Loucy (cell line): ENCODE measurements at regions not wholly inside any gene's neighbourhood (a gene's known extent, or its start where the extent isn't known, plus 50 kb on each side); places are given as distances from the start of the nearest gene placed in this dataset.

ENCODE experiments used
- H2AFZ ChIP-seq: fragments of 200-600 bp; sonication (generic); 2 replicates; pipeline ENCODE4 v1.6.0; 2016; ENCODE audit warnings: antibody characterized with exemption, mild to moderate bottlenecking, low read length, moderate library complexity
- H3F3A ChIP-seq: fragments of 200-600 bp; 2 replicates; pipeline ENCODE4 v1.6.0; 2016; ENCODE audit warnings: antibody characterized with exemption, low read depth, mild to moderate bottlenecking
- H3K27me3 ChIP-seq: fragments of 200-600 bp; sonication (generic); 2 replicates; pipeline ENCODE4 v1.6.1; 2014; ENCODE audit warnings: low read length, mild to moderate bottlenecking; ENCODE audit not compliant: insufficient read depth, poor library complexity, severe bottlenecking
- H3K36me3 ChIP-seq: fragments of 200-600 bp; sonication (generic); 2 replicates; pipeline ENCODE4 v1.6.1; 2016; ENCODE audit warnings: low read length; ENCODE audit not compliant: insufficient read depth
- H3K4me1 ChIP-seq: fragments of 200-600 bp; sonication (generic); 2 replicates; pipeline ENCODE4 v1.5.1; 2014; ENCODE audit warnings: low read length, mild to moderate bottlenecking; ENCODE audit not compliant: insufficient read depth, poor library complexity, severe bottlenecking
- H3K4me2 ChIP-seq: fragments of 200-600 bp; sonication (generic); 2 replicates; pipeline ENCODE4 v1.6.0; 2014; ENCODE audit warnings: antibody characterized with exemption, low read length, low read depth, mild to moderate bottlenecking; ENCODE audit not compliant: poor library complexity, severe bottlenecking
- H3K4me3 ChIP-seq: fragments of 200-600 bp; sonication (generic); 2 replicates; pipeline ENCODE4 v1.5.1; 2014; ENCODE audit warnings: low read length, mild to moderate bottlenecking, mixed read lengths; ENCODE audit not compliant: poor library complexity, severe bottlenecking
- H3K79me2 ChIP-seq: fragments of 200-600 bp; sonication (generic); 2 replicates; pipeline ENCODE4 v1.6.1; 2014; ENCODE audit warnings: low read length; ENCODE audit not compliant: insufficient read depth
- H3K9ac ChIP-seq: fragments of 200-600 bp; sonication (generic); 2 replicates; pipeline ENCODE4 v1.6.0; 2014; ENCODE audit warnings: mild to moderate bottlenecking, low read depth, low read length, moderate library complexity; ENCODE audit not compliant: poor library complexity, severe bottlenecking
- H3K9me2 ChIP-seq: fragments of 200-600 bp; sonication (generic); replicated peaks from 2 replicates; pipeline ENCODE4 v1.6.1; 2016; ENCODE audit warnings: low read depth, low read length, mixed read lengths
- H3K9me3 ChIP-seq: fragments of 200-600 bp; sonication (generic); 2 replicates; pipeline ENCODE4 v1.6.1; 2014; ENCODE audit warnings: mild to moderate bottlenecking, antibody characterized with exemption, low read length, low read depth; ENCODE audit not compliant: insufficient read depth
- H4K20me1 ChIP-seq: fragments of 200-600 bp; sonication (generic); 2 replicates; pipeline ENCODE4 v1.6.0; 2014; ENCODE audit warnings: antibody characterized with exemption, low read length, mild to moderate bottlenecking; ENCODE audit not compliant: insufficient read depth, poor library complexity, severe bottlenecking
- EZH2phosphoT487 ChIP-seq: fragments of 200-600 bp; IDR thresholded peaks from 2 replicates; pipeline ENCODE4 v1.6.1; 2018; ENCODE audit warnings: antibody characterized with exemption, mild to moderate bottlenecking, moderate library complexity, borderline replicate concordance
- TF ChIP-seq, protein P1 (sequence below): fragments of 200-600 bp; sonication (generic); conservative IDR thresholded peaks from 2 replicates; pipeline ENCODE4 v1.5.1; 2014; ENCODE audit warnings: mild to moderate bottlenecking, antibody characterized with exemption, low read length

DNA sequence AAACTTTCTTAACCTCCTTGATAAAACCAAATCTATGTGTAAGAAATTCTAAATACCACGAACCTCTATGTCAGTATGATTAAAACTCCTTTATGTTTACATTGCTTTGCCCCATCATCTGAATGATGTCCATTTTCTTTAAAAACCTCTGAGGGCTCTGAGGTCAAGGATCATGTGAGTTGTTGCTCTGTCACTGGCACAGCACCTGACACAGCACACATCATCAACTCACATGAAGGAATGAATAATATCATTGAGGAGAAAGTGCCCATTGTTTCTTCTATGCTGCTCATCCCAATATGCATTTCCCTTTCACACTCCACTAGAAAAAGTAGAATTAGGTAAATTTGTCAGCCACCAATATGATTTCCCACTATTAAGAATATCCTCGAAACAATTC, 1178.7 kb upstream of the NRXN1 start:
- no peaks in the 10 kb centered on the region for H3K79me2 ChIP-seq
- no peaks in the 10 kb centered on the region for H3K9me3 ChIP-seq
- H3K4me1 ChIP-seq = no peaks in the 10 kb centered on the region
- no peaks in the 10 kb centered on the region for H3K9me2 ChIP-seq
- H3K9ac ChIP-seq = no peak overlapping the region
- H3K36me3 ChIP-seq = no peaks in the 10 kb centered on the region
- H4K20me1 ChIP-seq = no peaks in the 10 kb centered on the region
- H3K4me3 ChIP-seq = no peak overlapping the region
- H3K27me3 ChIP-seq = no peaks in the 10 kb centered on the region
- H3K4me2 ChIP-seq = no peak overlapping the region
- H2AFZ ChIP-seq = no peak overlapping the region
- TF ChIP-seq, protein P1, sequence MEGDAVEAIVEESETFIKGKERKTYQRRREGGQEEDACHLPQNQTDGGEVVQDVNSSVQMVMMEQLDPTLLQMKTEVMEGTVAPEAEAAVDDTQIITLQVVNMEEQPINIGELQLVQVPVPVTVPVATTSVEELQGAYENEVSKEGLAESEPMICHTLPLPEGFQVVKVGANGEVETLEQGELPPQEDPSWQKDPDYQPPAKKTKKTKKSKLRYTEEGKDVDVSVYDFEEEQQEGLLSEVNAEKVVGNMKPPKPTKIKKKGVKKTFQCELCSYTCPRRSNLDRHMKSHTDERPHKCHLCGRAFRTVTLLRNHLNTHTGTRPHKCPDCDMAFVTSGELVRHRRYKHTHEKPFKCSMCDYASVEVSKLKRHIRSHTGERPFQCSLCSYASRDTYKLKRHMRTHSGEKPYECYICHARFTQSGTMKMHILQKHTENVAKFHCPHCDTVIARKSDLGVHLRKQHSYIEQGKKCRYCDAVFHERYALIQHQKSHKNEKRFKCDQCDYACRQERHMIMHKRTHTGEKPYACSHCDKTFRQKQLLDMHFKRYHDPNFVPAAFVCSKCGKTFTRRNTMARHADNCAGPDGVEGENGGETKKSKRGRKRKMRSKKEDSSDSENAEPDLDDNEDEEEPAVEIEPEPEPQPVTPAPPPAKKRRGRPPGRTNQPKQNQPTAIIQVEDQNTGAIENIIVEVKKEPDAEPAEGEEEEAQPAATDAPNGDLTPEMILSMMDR = no peak
- TF ChIP-seq EZH2phosphoT487 = no peak
- no peaks in the 10 kb centered on the region for H3F3A ChIP-seq

DNA sequence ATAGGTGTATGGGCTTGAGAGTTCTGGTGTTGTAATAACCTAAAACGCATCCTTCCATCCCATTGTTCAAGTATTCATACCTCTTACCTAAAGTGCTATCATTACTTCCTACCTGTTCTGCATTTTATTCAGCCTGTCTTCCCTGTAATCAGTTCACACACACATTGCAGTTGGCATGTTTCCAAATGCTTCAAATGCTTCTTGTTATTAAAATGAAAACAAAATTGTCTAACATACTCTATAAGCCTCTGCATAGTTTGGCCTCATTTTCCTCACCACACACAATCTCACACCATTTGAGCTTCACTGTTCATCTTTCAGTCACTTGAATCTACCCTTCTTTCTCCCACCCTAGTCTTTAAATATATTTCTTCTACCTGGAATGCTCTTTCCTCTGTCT, 1178.2 kb upstream of the NRXN1 start:
- Histone ChIP-seq H3K4me3 (no peak overlapping the region), H3K9me3 (no peaks in the 10 kb centered on the region), H3K36me3 (no peaks in the 10 kb centered on the region), H3K79me2 (no peaks in the 10 kb centered on the region), H4K20me1 (no peaks in the 10 kb centered on the region), H3F3A (no peaks in the 10 kb centered on the region), H3K27me3 (no peaks in the 10 kb centered on the region), H3K9me2 (no peaks in the 10 kb centered on the region), H3K4me2 (no peak overlapping the region), H3K4me1 (no peaks in the 10 kb centered on the region), H2AFZ (no peak overlapping the region), H3K9ac (no peak overlapping the region)
- TF ChIP-seq, protein P1 = no peak
- no peak for TF ChIP-seq EZH2phosphoT487

DNA sequence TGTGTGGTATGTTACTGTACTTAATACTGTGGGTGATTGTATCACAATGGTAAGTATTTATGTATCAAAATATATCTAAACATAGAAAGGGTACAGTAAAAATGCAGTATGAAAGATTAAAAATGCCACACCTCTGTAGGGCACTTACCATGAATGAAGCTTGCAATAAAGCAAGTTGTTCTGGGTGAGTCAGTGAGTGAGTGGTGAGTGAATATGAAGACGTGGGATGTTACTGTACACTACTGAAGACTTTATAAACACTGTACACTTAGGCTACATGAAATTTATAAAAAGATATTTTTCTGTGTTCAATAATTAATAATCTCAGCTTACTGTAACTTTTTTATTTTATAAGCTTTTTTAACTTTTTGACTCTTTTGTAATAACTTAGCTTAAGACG, 1162.4 kb upstream of the NRXN1 start:
- TF ChIP-seq, protein P1 = no peak
- TF ChIP-seq EZH2phosphoT487 = no peak
- Histone ChIP-seq H3K9me2 (0 out of 2 replicates have a peak, but pooled peaks cover 3% of the 10 kb centered on the region), H2AFZ (no peak overlapping the region), H3K36me3 (no peaks in the 10 kb centered on the region), H3K79me2 (no peaks in the 10 kb centered on the region), H3K9me3 (no peaks in the 10 kb centered on the region), H3K4me3 (no peak overlapping the region), H3K4me1 (no peaks in the 10 kb centered on the region), H3K4me2 (no peak overlapping the region), H3K27me3 (no peaks in the 10 kb centered on the region), H3F3A (no peaks in the 10 kb centered on the region), H4K20me1 (peaks cover 3% of the 10 kb centered on the region), H3K9ac (no peak overlapping the region)
